Skeletal muscle tissue (tissue), 3 donors: ENCODE measurements at regions not wholly inside any gene's neighbourhood (a gene's known extent, or its start where the extent isn't known, plus 50 kb on each side); places are given as distances from the start of the nearest gene placed in this dataset.

Experiments used
- H3K27ac ChIP-seq: one replicate; pipeline ENCODE4 v1.7.0; 2013; ENCODE audit warnings: mild to moderate bottlenecking, low read depth, low read length, inconsistent platforms
- H3K27me3 ChIP-seq, 3 donors: one replicate each; pipeline ENCODE4 v1.7.0; 2013; ENCODE audit warnings: low read length in 3 of 3; ENCODE audit not compliant: control insufficient read depth in 3 of 3, insufficient read depth in 3 of 3
- H3K36me3 ChIP-seq, 3 donors: one replicate each; pipeline ENCODE4 v1.7.0; 2013; ENCODE audit warnings: low read length in 3 of 3; ENCODE audit not compliant: control insufficient read depth in 3 of 3, insufficient read depth in 3 of 3
- H3K4me1 ChIP-seq, 3 donors: one replicate each; pipeline ENCODE4 v1.7.0; 2013; ENCODE audit warnings: low read length in 3 of 3, mild to moderate bottlenecking in 3 of 3; ENCODE audit not compliant: control insufficient read depth in 3 of 3, insufficient read depth in 3 of 3
- H3K4me3 ChIP-seq, 3 donors: one replicate each; pipeline ENCODE4 v1.7.0; 2013; ENCODE audit warnings: low read length in 3 of 3
- H3K9ac ChIP-seq, 3 donors: one replicate each; pipeline ENCODE4 v1.7.0; 2013; ENCODE audit warnings: low read length in 3 of 3, mild to moderate bottlenecking in 3 of 3, moderate library complexity in 2 of 3, low read depth in 1 of 3
- H3K9me3 ChIP-seq, 3 donors: one replicate each; pipeline ENCODE4 v1.7.0; 2013; ENCODE audit warnings: low read length in 3 of 3; ENCODE audit not compliant: control insufficient read depth in 3 of 3
- donor health status: Osteomylitis.

DNA sequence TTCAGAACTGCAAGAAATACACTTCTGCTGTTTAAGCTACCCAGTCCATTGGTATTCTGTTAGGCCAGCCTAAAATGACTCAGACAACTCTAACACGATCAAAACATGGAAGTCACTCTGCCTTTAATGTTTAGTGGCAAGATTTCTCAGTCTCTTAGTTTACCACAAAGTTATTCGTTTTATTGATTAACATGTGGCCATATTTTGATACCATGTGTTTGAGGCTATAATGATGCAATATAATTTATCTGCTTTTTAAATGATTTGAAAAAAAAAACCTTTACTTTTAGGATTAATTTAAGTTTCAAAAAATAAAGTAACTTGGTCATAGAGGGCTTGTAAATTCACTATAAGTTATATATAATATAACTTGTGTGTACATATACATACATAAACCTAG lies 223.4 kb downstream of the SPRY2 start:
- Histone ChIP-seq H3K9ac (no peak overlapping the region), H3K9me3 (no peaks in the 10 kb centered on the region), H3K27ac (no peak overlapping the region), H3K4me1 (no peaks in the 10 kb centered on the region), H3K36me3 (no peaks in the 10 kb centered on the region), H3K4me3 (no peak overlapping the region), H3K27me3 (no peaks in the 10 kb centered on the region)

DNA sequence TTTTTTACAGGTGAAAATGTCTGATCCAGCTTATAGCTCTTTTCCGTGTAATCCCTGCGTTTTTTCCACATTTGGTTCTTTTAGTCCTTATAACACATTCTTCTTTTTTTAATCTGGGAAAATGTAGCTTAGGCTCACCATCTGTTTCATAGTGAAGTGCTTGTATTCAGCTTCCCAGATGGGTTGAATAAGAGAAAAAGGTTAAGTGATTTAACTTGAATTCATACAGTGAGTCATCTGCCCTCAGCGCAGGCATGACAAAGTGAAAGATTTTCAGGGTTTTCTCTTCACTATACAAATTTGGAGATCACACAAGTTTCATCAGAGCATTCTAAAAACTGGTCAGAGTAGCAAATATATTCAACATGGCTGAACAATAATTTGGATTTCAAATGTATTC lies 224.8 kb downstream of the SPRY2 start:
- no peaks in the 10 kb centered on the region for H3K4me1 ChIP-seq
- H3K4me3 ChIP-seq: no peak overlapping the region

DNA sequence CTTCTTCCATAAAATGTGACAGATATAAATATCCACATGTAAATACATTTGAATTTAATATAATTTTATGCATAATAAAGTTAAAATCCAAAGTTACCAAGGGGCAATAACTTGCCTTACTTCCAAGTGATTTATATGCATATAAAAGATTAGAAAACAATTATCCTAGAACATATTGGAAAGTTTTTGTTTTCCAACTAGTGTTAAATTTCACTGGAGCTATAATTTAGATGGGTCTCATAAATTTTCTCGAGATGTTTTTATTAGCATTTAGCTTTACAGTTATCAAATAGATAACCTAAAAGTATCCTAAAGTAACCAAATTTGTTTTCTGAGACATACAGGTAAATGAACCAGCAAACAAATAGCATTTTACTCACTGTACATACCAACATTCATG lies 225.3 kb downstream of the SPRY2 start:
- H3K9ac ChIP-seq: no peak overlapping the region
- no peak overlapping the region for H3K4me3 ChIP-seq
- no peaks in the 10 kb centered on the region for H3K36me3 ChIP-seq
- H3K4me1 ChIP-seq: no peaks in the 10 kb centered on the region
- H3K27me3 ChIP-seq: no peaks in the 10 kb centered on the region
- H3K9me3 ChIP-seq: no peaks in the 10 kb centered on the region
- no peak overlapping the region for H3K27ac ChIP-seq

More for the DNA sequence above, 224.8 kb downstream of the SPRY2 start:
- Histone ChIP-seq H3K9ac (no peak overlapping the region), H3K36me3 (no peaks in the 10 kb centered on the region), H3K27ac (no peak overlapping the region), H3K27me3 (no peaks in the 10 kb centered on the region), H3K9me3 (no peaks in the 10 kb centered on the region)

DNA sequence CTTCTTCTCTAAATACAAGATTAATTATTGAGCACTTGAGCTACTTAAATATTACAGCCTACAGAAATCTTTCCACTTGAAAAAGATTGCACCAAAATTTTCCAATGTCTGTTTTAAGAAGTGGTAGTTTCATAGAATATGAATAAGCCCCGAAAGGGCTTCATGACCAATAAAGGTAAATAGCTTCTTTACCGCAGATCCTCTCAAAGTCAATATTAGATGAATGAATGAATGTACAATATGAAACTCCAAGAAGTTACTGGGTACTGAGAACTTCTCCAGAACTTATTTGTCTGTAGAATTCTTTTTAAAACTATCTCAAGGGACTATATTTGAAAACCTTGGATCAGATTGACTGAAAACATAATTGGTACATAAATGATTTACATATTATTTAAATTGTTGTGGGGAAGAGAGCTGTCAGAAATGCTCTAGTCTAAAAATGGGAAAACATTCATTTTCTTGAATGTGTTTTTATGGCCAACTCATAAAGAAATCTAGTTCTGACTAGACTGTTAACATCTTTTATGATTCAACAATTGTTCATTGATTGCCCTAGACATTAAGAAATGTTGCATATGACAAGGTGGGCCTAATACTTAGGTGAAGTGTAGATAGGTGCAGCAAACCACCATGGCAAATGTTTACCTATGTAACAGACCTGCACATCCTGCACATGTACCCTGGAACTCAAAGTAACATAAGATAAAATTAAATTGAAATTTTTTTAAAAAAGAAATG lies 227.0 kb downstream of the SPRY2 start:
- Histone ChIP-seq H3K36me3 (no peaks in the 10 kb centered on the region), H3K9me3 (no peaks in the 10 kb centered on the region), H3K4me3 (no peak overlapping the region), H3K9ac (no peak overlapping the region), H3K27me3 (no peaks in the 10 kb centered on the region), H3K27ac (no peak overlapping the region), H3K4me1 (no peaks in the 10 kb centered on the region)

- H3K36me3 ChIP-seq: no peaks in the 10 kb centered on the region
- H3K4me3 ChIP-seq: no peak overlapping the region
- H3K27ac ChIP-seq: no peak overlapping the region
- no peaks in the 10 kb centered on the region for H3K27me3 ChIP-seq
- no peak overlapping the region for H3K9ac ChIP-seq
- no peaks in the 10 kb centered on the region for H3K9me3 ChIP-seq
- H3K4me1 ChIP-seq: no peaks in the 10 kb centered on the region
These were observed 231.6 kb downstream of the SPRY2 start for GRCh38 chr13:80109303-80109702.

GRCh38 chr13:80105350-80105749 lies 235.6 kb downstream of the SPRY2 start:
- H3K9me3 ChIP-seq: no peaks in the 10 kb centered on the region
- H3K4me3 ChIP-seq: no peak overlapping the region
- no peaks in the 10 kb centered on the region for H3K4me1 ChIP-seq
- H3K36me3 ChIP-seq: no peaks in the 10 kb centered on the region
- H3K27me3 ChIP-seq: no peaks in the 10 kb centered on the region
- no peak overlapping the region for H3K27ac ChIP-seq
- H3K9ac ChIP-seq: no peak overlapping the region

DNA sequence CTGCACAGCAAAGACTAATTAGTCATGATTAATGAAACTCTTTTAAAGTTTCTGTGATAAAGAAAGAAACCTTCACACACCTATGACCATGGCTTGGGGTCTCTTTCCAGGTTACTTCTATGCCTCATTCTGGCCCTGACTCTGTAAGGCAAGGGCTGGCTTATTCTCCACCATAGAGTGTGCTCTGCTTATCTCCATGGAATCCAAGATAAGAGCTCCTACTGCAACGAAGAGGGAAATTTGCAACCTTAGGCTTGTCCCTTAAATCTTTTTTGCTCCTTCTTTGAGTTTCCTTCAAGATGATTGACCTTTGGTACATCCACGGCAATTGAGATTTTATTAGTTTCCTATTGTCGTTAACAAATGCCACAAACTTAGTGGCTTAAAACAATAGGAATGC lies 239.9 kb downstream of the SPRY2 start:
- Histone ChIP-seq H3K36me3 (no peaks in the 10 kb centered on the region), H3K27ac (no peak overlapping the region), H3K27me3 (no peaks in the 10 kb centered on the region), H3K9me3 (no peaks in the 10 kb centered on the region), H3K4me1 (no peaks in the 10 kb centered on the region), H3K4me3 (no peak overlapping the region), H3K9ac (no peak overlapping the region)

DNA sequence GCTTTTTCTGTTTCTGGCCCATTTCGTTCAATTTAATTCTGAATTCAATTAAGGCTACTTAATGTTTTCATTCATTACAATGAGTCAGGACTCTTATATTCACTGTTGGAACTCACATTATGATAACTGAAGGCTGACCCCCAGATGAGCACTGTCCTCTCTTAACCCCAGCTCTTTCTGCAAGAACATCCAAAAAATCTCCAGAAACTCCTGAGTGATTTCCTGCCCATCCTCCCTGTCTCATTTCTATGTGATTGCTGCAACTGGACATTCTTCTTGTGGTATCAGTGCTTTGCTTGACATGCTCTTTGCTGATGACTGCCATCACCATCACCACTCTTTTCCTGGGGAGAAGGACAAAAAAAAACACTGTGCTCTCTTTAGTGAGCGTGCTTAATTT lies 240.3 kb downstream of the SPRY2 start:
- no peak overlapping the region for H3K27ac ChIP-seq
- no peak overlapping the region for H3K9ac ChIP-seq
- no peaks in the 10 kb centered on the region for H3K36me3 ChIP-seq
- H3K4me1 ChIP-seq: no peaks in the 10 kb centered on the region
- no peaks in the 10 kb centered on the region for H3K27me3 ChIP-seq
- H3K4me3 ChIP-seq: no peak overlapping the region
- H3K9me3 ChIP-seq: no peaks in the 10 kb centered on the region

DNA sequence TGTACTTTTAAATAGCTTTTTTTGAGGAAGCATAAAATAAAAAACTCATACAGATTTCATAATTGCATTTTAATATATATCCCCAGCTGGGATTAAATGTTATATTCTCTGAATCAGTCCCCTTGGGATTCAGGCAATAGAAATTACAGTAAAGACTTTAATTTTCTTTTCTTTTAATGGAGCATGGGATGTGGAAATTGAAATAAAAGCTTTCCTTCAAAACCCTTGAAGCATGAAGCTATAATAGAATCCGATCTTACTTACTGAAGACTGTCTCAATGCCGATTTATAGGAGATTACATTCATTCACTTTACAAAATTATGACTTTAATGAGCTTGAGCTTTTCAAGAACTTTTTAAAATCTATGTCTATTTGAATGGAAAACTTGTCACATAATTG lies 243.4 kb downstream of the SPRY2 start:
- Histone ChIP-seq H3K27me3 (no peaks in the 10 kb centered on the region), H3K9me3 (no peaks in the 10 kb centered on the region), H3K4me3 (no peak overlapping the region), H3K36me3 (no peaks in the 10 kb centered on the region), H3K9ac (no peak overlapping the region), H3K27ac (no peak overlapping the region), H3K4me1 (no peaks in the 10 kb centered on the region)

DNA sequence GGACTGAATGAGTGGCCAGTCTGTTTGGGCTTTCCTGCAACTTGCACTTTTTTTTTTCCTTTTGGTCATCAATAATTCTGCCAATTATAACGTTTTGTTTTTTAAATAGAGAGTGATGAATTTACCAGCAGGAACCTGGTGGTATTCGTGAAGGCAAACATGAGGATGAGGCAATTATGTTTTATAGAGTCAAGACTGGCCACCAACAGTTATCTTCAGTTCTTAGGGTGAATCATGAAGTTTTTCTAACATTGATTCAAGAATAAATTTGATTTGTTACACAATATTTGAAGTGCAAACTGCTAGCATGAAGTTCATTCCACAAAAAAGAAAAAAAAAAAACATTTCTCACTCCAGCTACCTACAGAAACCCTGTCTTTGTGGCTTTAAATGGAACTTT lies 244.5 kb downstream of the SPRY2 start:
- Histone ChIP-seq H3K27ac (no peak overlapping the region), H3K4me1 (no peaks in the 10 kb centered on the region), H3K27me3 (no peaks in the 10 kb centered on the region), H3K9ac (no peak overlapping the region), H3K4me3 (no peak overlapping the region), H3K36me3 (no peaks in the 10 kb centered on the region), H3K9me3 (no peaks in the 10 kb centered on the region)
